ENCODE measurements at regions not wholly inside any gene's neighbourhood (a gene's known extent, or its start where the extent isn't known, plus 50 kb on each side); places are given as distances from the start of the nearest gene placed in this dataset.

- DNase-seq (ENCODE audit: low read depth in 2 of 2), result no peak
These were observed 50.4 kb upstream of the SERTAD2 start for GRCh38 chr2:64704161-64704560.

GRCh38 chr2:64704996-64705395 lies 51.3 kb upstream of the SERTAD2 start:
- DNase-seq (ENCODE audit: low read depth in 2 of 2), result no peak

DNA sequence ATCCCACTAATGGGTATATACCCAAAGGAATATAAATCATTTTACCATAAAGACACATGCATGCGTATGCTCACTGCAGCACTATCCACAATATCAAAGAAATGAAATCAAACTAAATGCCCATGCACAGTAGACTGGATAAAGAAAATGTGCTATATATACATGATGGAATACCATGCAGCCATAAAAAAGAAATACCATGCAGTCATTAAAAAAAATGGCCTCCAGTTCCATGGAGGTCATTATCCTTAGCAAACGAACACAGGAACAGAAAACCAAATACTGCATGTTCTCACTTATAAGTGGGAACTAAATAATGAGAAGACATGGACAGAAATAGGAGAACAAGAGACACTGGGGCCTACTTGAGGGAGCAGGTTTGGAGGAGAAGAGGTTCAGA lies 53.6 kb upstream of the SERTAD2 start:
- DNase-seq (ENCODE audit: low read depth in 2 of 2), result no peak

GRCh38 chr2:64708829-64709228 lies 55.1 kb upstream of the SERTAD2 start:
- DNase-seq (ENCODE audit: low read depth in 2 of 2), result no peak

- no peak for DNase-seq (ENCODE audit: low read depth in 2 of 2)
These were observed 57.6 kb upstream of the SERTAD2 start for GRCh38 chr2:64711252-64711800.

DNA sequence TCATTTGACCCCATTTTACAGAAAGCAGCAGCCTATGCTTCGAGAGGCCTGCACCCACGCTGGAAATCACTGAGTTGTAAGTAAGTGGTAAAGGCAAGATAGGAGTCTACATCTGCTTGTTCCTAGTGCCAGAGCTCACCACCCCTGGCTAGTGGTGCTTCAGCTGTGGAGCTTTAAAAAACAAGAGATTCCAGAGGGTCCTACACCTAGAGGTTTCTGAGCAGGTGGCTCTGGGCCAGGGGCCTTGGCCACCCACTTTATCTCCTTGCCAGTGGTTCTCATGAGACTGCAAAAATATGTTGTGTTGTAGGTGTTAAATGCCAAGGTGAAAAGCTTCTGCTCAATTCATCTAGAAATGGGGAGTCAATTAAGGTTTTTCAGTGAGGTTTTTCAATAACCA lies 60.0 kb upstream of the SERTAD2 start:
- DNase-seq (ENCODE audit: low read depth in 2 of 2), result no peak

GRCh38 chr2:64716569-64716968 lies 62.9 kb upstream of the SERTAD2 start:
- no peak for DNase-seq (ENCODE audit: low read depth in 2 of 2)

GRCh38 chr2:64718250-64718885 lies 64.7 kb upstream of the SERTAD2 start:
- no peak for DNase-seq (ENCODE audit: low read depth in 2 of 2)

DNA sequence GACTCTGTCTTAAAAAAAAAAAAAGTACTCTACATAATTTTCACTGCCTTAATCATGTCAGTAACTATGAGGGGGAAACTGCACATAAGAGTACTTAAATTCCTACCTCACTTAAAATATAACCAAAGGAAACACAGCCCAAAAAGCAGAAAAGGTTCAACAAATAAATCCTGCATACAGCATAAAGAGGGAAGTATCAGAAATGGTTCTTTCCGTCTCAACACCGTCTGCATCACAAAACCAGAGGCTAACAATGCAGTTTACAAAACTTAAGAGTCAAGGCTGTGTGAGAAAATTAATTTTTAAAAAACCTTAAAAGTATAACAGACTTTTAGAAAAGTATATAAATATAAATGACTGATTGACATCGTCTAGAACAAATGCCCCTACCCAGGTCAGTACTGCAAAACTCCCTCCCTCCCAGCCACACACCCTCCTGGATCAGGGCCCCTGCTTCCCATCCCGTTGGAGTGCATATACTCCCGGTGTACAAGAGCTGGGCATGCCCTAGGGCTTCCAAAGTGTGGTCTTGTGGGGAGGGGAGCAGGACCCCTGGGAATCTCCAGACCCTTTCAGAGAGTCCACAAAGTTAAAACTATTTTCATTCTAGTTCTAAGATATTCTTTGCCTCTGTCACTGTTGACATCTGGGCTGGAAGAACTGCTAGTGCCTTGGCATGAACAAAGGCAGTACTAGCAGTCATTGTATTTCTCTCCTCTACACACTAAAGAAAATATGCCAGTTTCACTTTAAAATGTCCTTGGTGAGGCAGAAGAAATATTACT lies 67.0 kb upstream of the SERTAD2 start:
- no peak for DNase-seq (ENCODE audit: low read depth in 2 of 2)

- no peak for DNase-seq (ENCODE audit: low read depth in 2 of 2)
These were observed 67.6 kb upstream of the SERTAD2 start for GRCh38 chr2:64721320-64721623.

GRCh38 chr2:64722291-64723044 lies 68.8 kb upstream of the SERTAD2 start:
- no peak for DNase-seq (ENCODE audit: low read depth in 2 of 2)

DNA sequence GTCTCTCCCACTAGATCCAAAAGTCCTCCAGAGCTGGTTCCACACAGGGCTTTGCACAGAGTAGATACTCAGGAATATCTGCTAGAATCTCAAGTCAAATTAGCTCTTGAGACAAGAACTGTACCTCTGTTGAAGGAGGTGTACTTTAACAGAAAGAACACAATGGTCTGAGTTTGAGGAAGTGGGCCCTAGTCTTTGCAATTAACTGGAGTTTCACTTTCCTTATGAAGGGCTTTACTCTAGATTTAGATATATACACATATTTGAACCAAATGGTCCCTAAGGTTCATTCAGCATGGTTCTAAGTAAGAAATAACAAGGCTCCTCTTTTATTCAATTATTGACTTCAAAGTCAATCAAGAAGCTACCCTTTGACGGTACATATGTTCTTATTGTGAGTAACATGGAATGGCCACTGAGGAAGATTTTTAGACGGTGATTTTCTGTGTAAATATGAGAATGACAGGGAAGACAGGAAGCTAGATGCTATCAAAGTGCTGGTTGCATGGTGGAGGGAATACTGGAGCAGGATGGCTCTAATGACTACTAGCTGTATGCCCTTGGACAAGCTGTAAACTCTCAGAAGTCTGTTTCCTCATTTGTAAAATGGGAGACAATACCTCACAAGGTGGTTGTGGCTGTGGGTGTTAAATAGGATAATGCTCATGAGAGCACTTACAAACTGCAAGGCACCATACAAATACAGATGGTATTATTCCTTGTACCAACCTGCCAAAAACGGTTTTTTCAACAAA lies 73.5 kb upstream of the SERTAD2 start:
- no peak for DNase-seq (ENCODE audit: low read depth in 2 of 2)

DNA sequence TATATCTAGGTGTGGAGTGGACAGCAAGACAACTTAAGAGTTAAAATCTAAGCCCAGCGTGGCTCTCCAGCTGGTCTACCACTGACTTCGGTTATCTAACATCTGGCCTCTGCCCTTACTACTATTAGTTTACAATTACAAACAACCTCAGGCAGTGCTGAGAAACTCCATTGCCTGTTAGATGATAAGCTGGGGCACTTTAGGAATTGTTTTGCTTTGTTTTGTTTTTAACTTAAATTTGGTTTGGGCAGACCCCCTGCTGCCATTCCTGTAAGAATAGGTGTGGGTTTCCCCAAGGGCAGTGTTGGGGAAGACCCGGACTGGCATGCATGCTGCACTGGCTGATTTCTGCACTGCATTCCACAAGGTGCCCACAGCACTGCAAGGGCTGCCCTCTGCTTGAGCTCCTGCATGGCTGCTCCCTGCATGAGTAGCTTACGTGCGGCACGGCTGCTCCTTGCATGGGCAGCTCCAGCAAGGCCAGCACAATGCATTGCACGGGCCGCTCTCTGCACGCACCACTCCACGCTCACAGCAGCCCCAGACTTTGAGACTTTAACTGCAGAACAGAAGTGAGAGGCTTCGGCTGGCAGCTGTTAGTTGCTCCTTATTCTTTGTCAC lies 74.2 kb upstream of the SERTAD2 start:
- DNase-seq (ENCODE audit: low read depth in 2 of 2), result no peak

DNA sequence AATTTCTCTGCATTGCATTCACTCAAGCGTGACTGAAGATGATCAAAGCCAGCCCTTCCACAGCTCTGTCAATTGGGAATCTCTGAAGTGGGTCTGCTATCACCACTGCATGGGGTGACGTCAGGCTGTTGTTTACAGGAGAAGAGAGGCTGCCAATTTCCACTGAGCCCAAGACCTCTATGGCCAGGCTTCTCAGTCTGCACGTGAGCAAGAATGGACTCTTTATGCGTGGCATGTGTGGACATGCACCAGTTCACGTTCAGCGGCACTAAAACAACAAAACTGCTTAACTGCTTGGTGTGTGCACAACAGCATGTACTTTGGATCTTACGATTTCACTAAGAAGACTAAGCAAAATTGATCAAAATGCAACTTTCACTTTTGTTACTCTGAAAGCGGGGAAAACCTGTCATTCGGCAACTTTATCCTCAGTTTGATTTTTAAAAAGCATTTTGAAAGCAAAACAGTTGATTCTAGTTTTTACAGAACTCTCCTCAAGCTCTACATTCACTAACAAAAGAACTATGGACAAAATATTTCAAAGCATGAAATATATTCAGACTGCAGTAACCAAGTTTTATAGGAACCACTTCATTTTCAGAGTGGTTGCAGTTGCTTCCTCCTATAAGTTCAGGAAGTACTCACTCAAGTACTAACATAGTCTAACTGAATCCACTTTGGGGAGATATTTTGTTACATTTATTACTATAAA lies 77.0 kb upstream of the SERTAD2 start:
- DNase-seq (ENCODE audit: low read depth in 2 of 2), result no peak

DNA sequence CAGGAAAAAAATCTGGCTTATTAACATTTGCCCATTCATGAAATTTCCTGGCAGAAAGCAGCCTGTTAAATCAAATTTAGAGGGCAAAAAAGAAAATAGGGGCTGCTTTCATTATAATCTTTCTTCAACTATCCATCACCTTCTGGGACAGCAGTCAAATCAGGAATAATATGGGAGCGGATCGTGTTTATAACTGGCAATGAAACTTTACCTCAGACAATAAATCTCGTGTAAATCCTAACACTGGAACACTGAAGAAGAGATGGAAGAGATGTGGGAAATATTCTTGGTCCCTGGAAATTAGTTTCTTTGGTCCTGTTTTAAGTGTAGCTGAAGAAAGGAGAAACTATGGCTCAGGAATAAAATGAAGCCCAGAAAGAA lies 77.5 kb upstream of the SERTAD2 start:
- DNase-seq (ENCODE audit: low read depth in 2 of 2), result no peak

GRCh38 chr2:64731746-64732145 lies 78.0 kb upstream of the SERTAD2 start:
- no peak for DNase-seq (ENCODE audit: low read depth in 2 of 2)

DNA sequence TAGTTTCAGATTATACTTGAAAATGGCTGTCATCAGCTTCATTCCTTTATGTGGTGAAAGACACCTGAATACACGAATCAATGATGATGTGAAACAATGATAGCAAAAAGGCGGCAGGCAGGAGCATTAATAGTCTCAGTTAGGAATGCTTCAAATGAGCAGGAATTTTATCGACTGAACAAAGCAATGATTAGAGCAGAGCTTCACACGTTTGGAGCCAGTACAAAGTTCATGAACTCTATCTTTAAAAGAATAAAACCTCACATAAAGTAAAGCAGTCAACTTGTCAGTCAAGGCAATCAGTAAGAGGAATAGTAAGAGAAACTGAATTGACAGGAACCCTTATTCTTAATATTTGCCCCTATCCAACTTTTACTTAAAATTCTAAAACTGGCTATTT lies 78.4 kb upstream of the SERTAD2 start:
- no peak for DNase-seq (ENCODE audit: low read depth in 2 of 2)

GRCh38 chr2:64735504-64735903 lies 81.8 kb upstream of the SERTAD2 start:
- DNase-seq (ENCODE audit: low read depth in 2 of 2), result no peak

- DNase-seq (ENCODE audit: low read depth in 2 of 2), result no peak
These were observed 83.8 kb upstream of the SERTAD2 start for GRCh38 chr2:64737547-64737946.

DNA sequence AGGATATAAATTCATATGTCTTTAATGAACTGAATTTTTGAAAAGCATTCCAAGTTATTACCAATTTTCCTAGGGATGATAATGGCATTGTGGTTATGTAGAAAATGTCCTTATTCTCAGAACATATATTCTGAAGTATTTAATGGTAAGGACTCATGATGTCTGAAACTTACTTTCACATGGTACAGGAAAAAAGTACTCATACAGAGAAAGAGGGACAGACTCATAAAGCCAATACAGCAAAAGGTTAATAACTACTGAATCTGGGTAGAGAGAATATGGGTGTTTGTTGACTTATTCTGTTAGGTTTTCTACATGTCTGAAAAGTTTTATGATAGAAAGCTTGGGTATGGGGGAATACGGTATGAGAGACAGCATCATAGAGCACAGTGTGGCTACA lies 84.3 kb upstream of the SERTAD2 start:
- no peak for DNase-seq (ENCODE audit: low read depth in 2 of 2)

GRCh38 chr2:64742678-64743077 lies 89.0 kb upstream of the SERTAD2 start:
- no peak for DNase-seq (ENCODE audit: low read depth in 2 of 2)

Measured in stimulated activated CD4-positive, alpha-beta T cell treated with anti-CD3 and anti-CD28 coated beads, Interleukin-4, amount 100 ng/mL, for 48 hours (primary cell).